ENCODE measurements at regions not wholly inside any gene's neighbourhood (a gene's known extent, or its start where the extent isn't known, plus 50 kb on each side); places are given as distances from the start of the nearest gene placed in this dataset.

DNA sequence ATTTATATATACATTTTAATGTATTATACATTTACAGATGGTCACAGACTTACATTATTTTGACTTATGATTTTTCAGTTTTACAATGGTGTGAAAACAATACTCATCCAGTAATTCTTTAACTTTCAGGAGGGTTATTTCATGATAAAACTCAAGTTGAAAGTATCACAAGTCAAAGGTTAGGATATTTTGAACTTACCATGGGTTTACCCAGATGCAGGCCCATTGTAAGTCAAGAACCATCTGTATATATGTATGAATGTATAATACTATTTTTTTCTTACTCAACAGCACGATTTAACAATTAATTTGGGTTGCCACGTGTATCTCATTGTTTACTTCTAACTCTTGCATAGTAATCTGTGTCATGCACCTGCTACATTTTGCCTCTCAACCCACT is 1002.0 kb downstream of the OTOL1 start (continued):
- TF ChIP-seq CC2D1A (IDR thresholded peaks at IDR 0.05) (no peak), NEUROD1 (IDR thresholded peaks at IDR 0.05; ENCODE audit: borderline replicate concordance, low read depth, low read length, partially characterized antibody) (no peak), ZEB2 (IDR thresholded peaks at IDR 0.05) (no peak), MAFG (tag; conservative IDR thresholded peaks at IDR 0.05) (no peak), POLR3A (IDR thresholded peaks at IDR 0.05; ENCODE audit: borderline replicate concordance, extremely low read depth, insufficient read depth, insufficient read length) (no peak), NR4A1 (CRISPR knock-in tag; IDR thresholded peaks at IDR 0.05) (no peak), NR4A1 (tag; IDR thresholded peaks at IDR 0.05) (no peak), ZNF79 (CRISPR knock-in tag; IDR thresholded peaks at IDR 0.05; ENCODE audit: low read depth) (no peak), BRF1 (IDR thresholded peaks at IDR 0.05; ENCODE audit: borderline replicate concordance, extremely low read depth, insufficient read length) (no peak), ELK1 (CRISPR knock-in tag; IDR thresholded peaks at IDR 0.05) (no peak), NFE2L1 (tag; IDR thresholded peaks at IDR 0.05; ENCODE audit: borderline replicate concordance, low read depth) (no peak)

DNA sequence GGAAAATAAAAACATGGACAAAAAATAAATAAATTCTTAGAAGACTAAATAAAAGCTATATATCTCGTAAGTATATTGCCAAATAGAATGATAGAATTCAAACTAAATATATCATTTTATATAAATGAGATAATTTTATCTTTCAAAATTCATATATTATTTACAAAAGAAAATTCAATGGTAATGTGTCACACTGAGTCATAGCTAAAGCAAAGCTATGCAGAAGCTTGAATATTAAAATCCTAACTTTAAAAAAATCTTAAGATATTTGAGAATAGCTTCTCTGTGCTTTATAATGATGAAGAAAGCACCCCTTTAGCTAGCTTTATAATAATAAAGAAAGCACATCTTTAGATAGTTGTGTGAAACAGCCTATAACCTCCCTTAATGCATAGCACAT is 1010.8 kb downstream of the OTOL1 start:
- no peak overlapping the region for H2AFZ ChIP-seq (ENCODE audit: low read depth, low read length)
- no peak overlapping the region for H3K4me3 ChIP-seq
- no peaks in the 10 kb centered on the region for H3K9me3 ChIP-seq (replicated peaks; ENCODE audit: control insufficient read depth, insufficient read depth, low read depth, low read length)
- no peak for ATAC-seq
- in situ Hi-C loops (cut with MboI), result no loop called here
- DNase-seq (ENCODE audit: extremely low read depth in 1 of 4, low spot score in 3 of 4), result no peak
- H3K9ac ChIP-seq (ENCODE audit: insufficient read depth in 1 of 2, low read depth in 2 of 2, low read length in 2 of 2), result no peak overlapping the region
- no peak for FAIRE-seq
- H3K27ac ChIP-seq (ENCODE audit: extremely low read depth, low read depth, low read length), result no peak overlapping the region
- POLR2A ChIA-PET, result no interaction called here
- no peak overlapping the region for H3K4me2 ChIP-seq (ENCODE audit: insufficient read depth, low read length)
- intact Hi-C loops (cut with micrococcal nuclease), result no loop called here
- CTCF ChIA-PET (ENCODE audit: low intra/inter-chr PET ratio), result no interaction called here
- TF ChIP-seq CHCHD3 (CRISPR knock-in tag; IDR thresholded peaks at IDR 0.05), result no peak
- TF ChIP-seq ZNF431 (CRISPR knock-in tag; IDR thresholded peaks at IDR 0.05), result no peak
- TF ChIP-seq AFF1 (IDR thresholded peaks at IDR 0.05; ENCODE audit: low read depth in 1 of 2, partially characterized antibody in 2 of 2), result no peak
- TF ChIP-seq ZNF24 (IDR thresholded peaks at IDR 0.05), result no peak
- no peak for TF ChIP-seq ZNF41 (CRISPR knock-in tag; conservative IDR thresholded peaks at IDR 0.05)
- no peak for TF ChIP-seq SMAD3 (CRISPR knock-in tag; conservative IDR thresholded peaks at IDR 0.05)
- no peak for TF ChIP-seq FOXK2 (conservative IDR thresholded peaks at IDR 0.05 in 1 of 2, IDR thresholded peaks at IDR 0.05 in 1 of 2; ENCODE audit: low read depth in 2 of 2)
- TF ChIP-seq ZNF143 (CRISPR knock-in tag; IDR thresholded peaks at IDR 0.05), result no peak
- no peak for TF ChIP-seq ZNF239 (CRISPR knock-in tag; IDR thresholded peaks at IDR 0.05)
- no peaks in the 10 kb centered on the region for H3K4me1 ChIP-seq (replicated peaks in 1 of 2; ENCODE audit: control insufficient read depth in 2 of 2, insufficient read depth in 2 of 2, low read length in 2 of 2)
- no peaks in the 10 kb centered on the region for H3K9me1 ChIP-seq (ENCODE audit: control insufficient read depth, insufficient read depth, low read length)
- no peaks in the 10 kb centered on the region for H3K79me2 ChIP-seq (ENCODE audit: control insufficient read depth, insufficient read depth, low read length)
- H3K36me3 ChIP-seq (ENCODE audit: control insufficient read depth, insufficient read depth, low read length), result no peaks in the 10 kb centered on the region
- no peaks in the 10 kb centered on the region for H4K20me1 ChIP-seq (replicated peaks; ENCODE audit: control insufficient read depth, insufficient read depth, low read length)
- no peaks in the 10 kb centered on the region for H3K27me3 ChIP-seq (ENCODE audit: control insufficient read depth in 2 of 2, insufficient read depth in 2 of 2, low read length in 2 of 2)
- no TSS peak for BruUV-seq (replicated peaks)
- WGBS (ENCODE audit: insufficient coverage, low coverage, missing lambda C conversion rate), result 0% methylated on average over 1 of the region's 1 CpG
